Neural progenitor cell (in vitro differentiated cells): ENCODE measurements at regions not wholly inside any gene's neighbourhood (a gene's known extent, or its start where the extent isn't known, plus 50 kb on each side); places are given as distances from the start of the nearest gene placed in this dataset.

Experiments used
- DNase-seq: peaks from one replicate; pipeline ENCODE4 v3.0.0-alpha.2; 2016; ENCODE audit warnings: low spot score
- H2AFZ ChIP-seq: fragments of 200-600 bp; sonication (generic); replicated peaks from 2 replicates; pipeline ENCODE4 v1.6.1; 2016; ENCODE audit warnings: antibody characterized with exemption
- H3F3A ChIP-seq: fragments of 200-600 bp; sonication (generic); 2 replicates; pipeline ENCODE4 v1.6.1; 2016; ENCODE audit warnings: antibody characterized with exemption, low read depth
- H3K27ac ChIP-seq: fragments of 200-600 bp; sonication (generic); 2 replicates; pipeline ENCODE4 v1.5.1; 2016; ENCODE audit warnings: mild to moderate bottlenecking
- H3K27me3 ChIP-seq: fragments of 200-600 bp; sonication (generic); 2 replicates; pipeline ENCODE4 v1.6.1; 2016; ENCODE audit warnings: mild to moderate bottlenecking, moderate library complexity
- H3K36me3 ChIP-seq: fragments of 200-600 bp; sonication (generic); 2 replicates; pipeline ENCODE4 v1.5.1; 2016
- H3K4me1 ChIP-seq: fragments of 200-600 bp; sonication (generic); 2 replicates; pipeline ENCODE4 v1.6.1; 2016; ENCODE audit warnings: mixed run types
- H3K4me2 ChIP-seq: fragments of 200-600 bp; sonication (generic); 2 replicates; pipeline ENCODE4 v1.6.1; 2016
- H3K4me3 ChIP-seq: fragments of 200-600 bp; sonication (generic); 2 replicates; pipeline ENCODE4 v1.5.1; 2016
- H3K79me2 ChIP-seq: fragments of 200-600 bp; sonication (generic); 2 replicates; pipeline ENCODE4 v1.6.1; 2016; ENCODE audit warnings: low read depth
- H3K9ac ChIP-seq: fragments of 200-600 bp; sonication (generic); 2 replicates; pipeline ENCODE4 v1.6.1; 2016
- H3K9me3 ChIP-seq: fragments of 200-600 bp; sonication (generic); 2 replicates; pipeline ENCODE4 v1.5.1; 2016; ENCODE audit warnings: low read depth
- H4K20me1 ChIP-seq: fragments of 200-600 bp; sonication (generic); 2 replicates; pipeline ENCODE4 v1.6.1; 2016; ENCODE audit warnings: low read depth
- H3K27ac Mint-ChIP-seq: 3 replicates; pipeline ENCODE4 v1.8.0; 2021; ENCODE audit warnings: mixed read lengths
- H3K27me3 Mint-ChIP-seq: 2 replicates; pipeline ENCODE4 v1.8.0; 2022; ENCODE audit warnings: low read depth, mild to moderate bottlenecking, inconsistent platforms, moderate library complexity, mixed read lengths; ENCODE audit not compliant: insufficient read depth
- H3K36me3 Mint-ChIP-seq: 3 replicates; pipeline ENCODE4 v1.8.0; 2021; ENCODE audit warnings: mixed read lengths
- H3K4me1 Mint-ChIP-seq: 3 replicates; pipeline ENCODE4 v1.8.0; 2021; ENCODE audit warnings: mixed read lengths
- H3K4me3 Mint-ChIP-seq: 3 replicates; pipeline ENCODE4 v1.8.0; 2021; ENCODE audit warnings: mild to moderate bottlenecking, moderate library complexity, mixed read lengths
- H3K9me3 Mint-ChIP-seq: 3 replicates; pipeline ENCODE4 v1.8.0; 2020; ENCODE audit warnings: mixed read lengths
- CTCF ChIP-seq: fragments of 200-600 bp; sonication (generic); IDR thresholded peaks from 2 replicates; pipeline ENCODE4 v1.5.1; 2017; ENCODE audit warnings: antibody characterized with exemption, mild to moderate bottlenecking
- EZH2 ChIP-seq: fragments of 200-600 bp; sonication (generic); IDR thresholded peaks from 2 replicates; pipeline ENCODE4 v1.6.1; 2017; ENCODE audit warnings: antibody characterized with exemption, mild to moderate bottlenecking, moderate library complexity
- EZH2phosphoT487 ChIP-seq: fragments of 200-600 bp; sonication (generic); IDR thresholded peaks from 2 replicates; pipeline ENCODE4 v1.6.1; 2017; ENCODE audit warnings: antibody characterized with exemption

GRCh38 chr5:53250201-53250550 is 140.6 kb upstream of the MOCS2 start:
- no peak overlapping the region for H3K9ac ChIP-seq
- Mint-ChIP-seq H3K4me3 (no peak overlapping the region), H3K27me3 (peaks cover 3% of the 10 kb centered on the region), H3K27ac (no peak overlapping the region), H3K4me1 (no peaks in the 10 kb centered on the region), H3K9me3 (no peaks in the 10 kb centered on the region), H3K36me3 (no peaks in the 10 kb centered on the region)
- no peaks in the 10 kb centered on the region for H3K27me3 ChIP-seq
- H2AFZ ChIP-seq: no peak overlapping the region
- no peak overlapping the region for H3K27ac ChIP-seq
- no peaks in the 10 kb centered on the region for H4K20me1 ChIP-seq
- H3K4me2 ChIP-seq: no peak overlapping the region
- H3K9me3 ChIP-seq: no peaks in the 10 kb centered on the region
- H3F3A ChIP-seq: no peaks in the 10 kb centered on the region
- no peak for TF ChIP-seq CTCF
- no peak for TF ChIP-seq EZH2
- no peak for TF ChIP-seq EZH2phosphoT487
- no peaks in the 10 kb centered on the region for H3K79me2 ChIP-seq
- no peaks in the 10 kb centered on the region for H3K36me3 ChIP-seq
- no peaks in the 10 kb centered on the region for H3K4me1 ChIP-seq
- DNase-seq: no peak
- H3K4me3 ChIP-seq: no peak overlapping the region

DNA sequence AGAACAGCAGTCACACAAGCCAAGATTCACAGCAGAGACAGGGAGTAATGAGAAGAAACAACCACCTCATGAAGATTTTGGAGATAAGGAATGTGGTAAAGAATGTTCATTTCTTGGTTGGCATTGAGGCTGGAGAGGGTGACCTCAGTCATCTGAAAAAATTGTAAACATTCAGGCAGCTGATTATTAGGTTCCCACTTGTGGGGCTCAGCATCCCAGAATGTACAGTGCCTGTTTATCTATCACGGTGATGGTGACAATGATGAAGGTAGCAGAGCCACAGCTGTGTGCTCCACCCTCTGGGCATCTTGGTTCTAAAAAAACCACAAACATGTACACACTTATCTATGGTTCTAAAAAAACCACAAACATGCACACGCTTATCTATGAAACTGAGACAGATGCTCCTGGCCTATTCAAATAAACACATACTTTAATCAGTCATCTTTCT is 143.9 kb upstream of the MOCS2 start:
- Mint-ChIP-seq H3K4me3 (no peak overlapping the region), H3K9me3 (no peaks in the 10 kb centered on the region), H3K4me1 (no peaks in the 10 kb centered on the region), H3K27me3 (peaks cover 3% of the 10 kb centered on the region), H3K36me3 (no peaks in the 10 kb centered on the region), H3K27ac (no peak overlapping the region)
- Histone ChIP-seq H4K20me1 (no peaks in the 10 kb centered on the region), H3K9ac (no peak overlapping the region), H3K27me3 (no peaks in the 10 kb centered on the region), H3K4me2 (no peak overlapping the region), H2AFZ (no peak overlapping the region), H3K4me1 (no peaks in the 10 kb centered on the region), H3K4me3 (no peak overlapping the region), H3K27ac (no peak overlapping the region), H3K36me3 (no peaks in the 10 kb centered on the region), H3K9me3 (no peaks in the 10 kb centered on the region), H3F3A (no peaks in the 10 kb centered on the region), H3K79me2 (no peaks in the 10 kb centered on the region)
- no peak for DNase-seq
- no peak for TF ChIP-seq EZH2phosphoT487
- no peak for TF ChIP-seq CTCF
- no peak for TF ChIP-seq EZH2

- H3K27me3 ChIP-seq: no peaks in the 10 kb centered on the region
- H3K36me3 ChIP-seq: no peaks in the 10 kb centered on the region
- Mint-ChIP-seq H3K4me1 (no peaks in the 10 kb centered on the region), H3K27me3 (peaks cover 3% of the 10 kb centered on the region), H3K4me3 (no peak overlapping the region), H3K9me3 (no peaks in the 10 kb centered on the region), H3K27ac (no peak overlapping the region), H3K36me3 (no peaks in the 10 kb centered on the region)
- no peaks in the 10 kb centered on the region for H4K20me1 ChIP-seq
- H3K4me2 ChIP-seq: no peak overlapping the region
- DNase-seq: no peak
- H3K4me1 ChIP-seq: no peaks in the 10 kb centered on the region
- H3K9me3 ChIP-seq: no peaks in the 10 kb centered on the region
- no peak overlapping the region for H3K27ac ChIP-seq
- H2AFZ ChIP-seq: no peak overlapping the region
- no peak overlapping the region for H3K4me3 ChIP-seq
- TF ChIP-seq EZH2phosphoT487 (no peak), EZH2 (no peak), CTCF (no peak)
- H3K9ac ChIP-seq: no peak overlapping the region
- no peaks in the 10 kb centered on the region for H3K79me2 ChIP-seq
- no peaks in the 10 kb centered on the region for H3F3A ChIP-seq
These were observed 147.2 kb upstream of the MOCS2 start for GRCh38 chr5:53256746-53257145.
